K562 (cell line): ENCODE measurements at regions not wholly inside any gene's neighbourhood (a gene's known extent, or its start where the extent isn't known, plus 50 kb on each side); places are given as distances from the start of the nearest gene placed in this dataset.

Source experiments
- ATAC-seq: fragments of 200-7000 bp; cut with Tn5 transposase; 3 replicates; pipeline ENCODE4 v1.9.1; 2020; ENCODE audit warnings: moderate library complexity
- BruUV-seq: library from RNA; stranded (reverse); fragments of 400-500 nt; replicated peaks from 2 replicates; lab custom pipeline; 2021; lab: Mats Ljungman, UMichigan
- CTCF ChIA-PET: fragments of 300-600 bp; formaldehyde crosslinking; extraction: SDS; loops from one replicate; lab custom pipeline; 2021; ENCODE audit warnings: low intra/inter-chr PET ratio; lab: Yijun Ruan, JAX
- POLR2A ChIA-PET: fragments of 300-600, 350-650 bp; sonication (Branson Sonifier 250); formaldehyde crosslinking; extraction: SDS; loops from one replicate; lab custom pipeline; 2021; ENCODE audit warnings: antibody characterized with exemption, inconsistent platforms; lab: Yijun Ruan, JAX
- DNase-seq, 4 experiments: peaks; one replicate each; pipeline versions ENCODE4 v3.0.0 to v3.0.0-alpha.2; 2011 to 2018; ENCODE audit warnings: low spot score in 3 of 4, mixed read lengths in 3 of 4; ENCODE audit errors: extremely low read depth in 1 of 4
- FAIRE-seq: peaks from 2 replicates; lab custom pipeline; 2011; peaks lifted over from hg19 to GRCh38; lab: Jason Lieb, UNC
- H2AFZ ChIP-seq: 2 replicates; pipeline ENCODE4 v1.6.0; 2011; ENCODE audit warnings: low read depth, low read length, control low read depth, inconsistent platforms
- H3K27ac ChIP-seq: fragments of 200-600 bp; 3 replicates; pipeline ENCODE4 v1.8.0; 2011; ENCODE audit warnings: low read depth, mild to moderate bottlenecking, control low read depth, inconsistent platforms, low read length, moderate library complexity, mixed read lengths; ENCODE audit errors: extremely low read depth
- H3K27me3 ChIP-seq, 2 experiments: fragments of 300-600 bp in 1 of 2; 2 replicates in 1 of 2; 3 replicates in 1 of 2; pipeline versions ENCODE4 v1.6.0 to v1.8.0; 2011; ENCODE audit warnings: inconsistent platforms in 2 of 2, low read length in 2 of 2, mild to moderate bottlenecking in 1 of 2, mixed read lengths in 1 of 2, moderate library complexity in 1 of 2; ENCODE audit not compliant: control insufficient read depth in 2 of 2, insufficient read depth in 2 of 2
- H3K36me3 ChIP-seq: fragments of 300-600 bp; 3 replicates; pipeline ENCODE4 v1.8.0; 2011; ENCODE audit warnings: mild to moderate bottlenecking, low read length, inconsistent platforms; ENCODE audit not compliant: control insufficient read depth, insufficient read depth
- H3K4me1 ChIP-seq, 2 experiments: fragments of 200-600 bp in 1 of 2; replicated peaks in 1 of 2; 2 replicates in 1 of 2; 3 replicates in 1 of 2; pipeline versions ENCODE4 v1.5.1 to v1.8.0; 2011; ENCODE audit warnings: inconsistent platforms in 2 of 2, low read length in 2 of 2, mild to moderate bottlenecking in 1 of 2, mixed read lengths in 1 of 2, moderate library complexity in 1 of 2; ENCODE audit not compliant: control insufficient read depth in 2 of 2, insufficient read depth in 2 of 2
- H3K4me2 ChIP-seq: 2 replicates; pipeline ENCODE4 v1.6.1; 2011; ENCODE audit warnings: low read length, control low read depth, inconsistent platforms, mixed read lengths; ENCODE audit not compliant: insufficient read depth
- H3K4me3 ChIP-seq: fragments of 200-600 bp; sonication (generic), shearing (Covaris generic); 2 replicates; pipeline ENCODE4 v1.5.1; 2016; ENCODE audit warnings: control low read depth, inconsistent platforms
- H3K79me2 ChIP-seq: fragments of 200-600 bp; 3 replicates; pipeline ENCODE4 v1.8.0; 2011; ENCODE audit warnings: low read length, inconsistent platforms; ENCODE audit not compliant: control insufficient read depth, insufficient read depth
- H3K9ac ChIP-seq, 2 experiments: 2 replicates each; pipeline versions ENCODE4 v1.6.0 to v1.6.1; 2011; ENCODE audit warnings: low read depth in 2 of 2, low read length in 2 of 2, control low read depth in 1 of 2, inconsistent platforms in 1 of 2, mild to moderate bottlenecking in 1 of 2, mixed read lengths in 1 of 2; ENCODE audit not compliant: insufficient read depth in 1 of 2
- H3K9me1 ChIP-seq: one replicate; pipeline ENCODE4 v1.6.0; 2011; ENCODE audit warnings: inconsistent platforms, mild to moderate bottlenecking, low read length, moderate library complexity; ENCODE audit not compliant: control insufficient read depth, insufficient read depth
- H3K9me3 ChIP-seq: replicated peaks from 2 replicates; pipeline ENCODE4 v1.5.1; 2011; ENCODE audit warnings: low read depth, low read length, inconsistent platforms; ENCODE audit not compliant: control insufficient read depth, insufficient read depth
- H4K20me1 ChIP-seq: replicated peaks from 2 replicates; pipeline ENCODE4 v1.6.1; 2011; ENCODE audit warnings: low read length, inconsistent platforms, mixed read lengths; ENCODE audit not compliant: control insufficient read depth, insufficient read depth
- ARHGAP35 ChIP-seq: fragments of 450-650 bp; IDR thresholded peaks from 2 replicates; pipeline ENCODE4 v1.6.1; 2018; ENCODE audit not compliant: partially characterized antibody
- ELF4 ChIP-seq: fragments of 450-650 bp; formaldehyde crosslinking; IDR thresholded peaks from 2 replicates; pipeline ENCODE4 v1.4.0; 2022; ENCODE audit warnings: missing genetic modification characterization
- FIP1L1 ChIP-seq: fragments of 200-400 bp; formaldehyde crosslinking; IDR thresholded peaks from 2 replicates; pipeline ENCODE4 v1.6.1; 2018; ENCODE audit warnings: mild to moderate bottlenecking, low read depth, low read length; ENCODE audit not compliant: poor library complexity, severe bottlenecking
- FOXA1 ChIP-seq: fragments of 450-650 bp; IDR thresholded peaks from 2 replicates; pipeline ENCODE4 v1.6.1; 2016; ENCODE audit warnings: mild to moderate bottlenecking, borderline replicate concordance
- FOXJ3 ChIP-seq: sonication (generic); formaldehyde crosslinking; IDR thresholded peaks from 2 replicates; pipeline ENCODE4 v1.4.0; 2020; ENCODE audit warnings: mild to moderate bottlenecking, missing genetic modification reagents
- HMGXB4 ChIP-seq: sonication (generic); formaldehyde crosslinking; IDR thresholded peaks from 2 replicates; pipeline ENCODE4 v1.8.1; 2023; ENCODE audit warnings: mild to moderate bottlenecking, missing genetic modification reagents
- HOMEZ ChIP-seq: fragments of 250-450 bp; sonication (Bioruptor Pico); IDR thresholded peaks from 2 replicates; pipeline ENCODE4 v1.4.0; 2020; ENCODE audit warnings: mild to moderate bottlenecking, moderate library complexity
- MCM3 ChIP-seq: fragments of 450-650 bp; IDR thresholded peaks from 2 replicates; pipeline ENCODE4 v1.6.1; 2016
- MEF2D ChIP-seq: conservative IDR thresholded peaks from 2 replicates; pipeline ENCODE4 v1.6.1; 2016; ENCODE audit warnings: low read depth, missing genetic modification characterization, missing compliant biosample characterization
- NONO ChIP-seq, 2 experiments: fragments of 200-400 bp in 1 of 2; fragments of 450-650 bp in 1 of 2; formaldehyde crosslinking in 1 of 2; IDR thresholded peaks; 2 replicates each; pipeline ENCODE4 v1.6.1; 2017; ENCODE audit warnings: low read depth in 2 of 2, mild to moderate bottlenecking in 2 of 2, moderate library complexity in 2 of 2, low read length in 1 of 2
- PML ChIP-seq: IDR thresholded peaks from 2 replicates; pipeline ENCODE4 v1.6.1; 2012; ENCODE audit warnings: low read length, inconsistent platforms
- RREB1 ChIP-seq: fragments of 250-450 bp; sonication (Bioruptor Pico); IDR thresholded peaks from 2 replicates; pipeline ENCODE4 v1.4.0; 2020
- SREBF2 ChIP-seq: sonication (generic); formaldehyde crosslinking; IDR thresholded peaks from 2 replicates; pipeline ENCODE4 v1.4.0; 2020; ENCODE audit warnings: mild to moderate bottlenecking, missing genetic modification reagents
- SRSF3 ChIP-seq: fragments of 200-400 bp; formaldehyde crosslinking; IDR thresholded peaks from 2 replicates; pipeline ENCODE4 v1.6.1; 2016; ENCODE audit warnings: mild to moderate bottlenecking, low read length, moderate library complexity; ENCODE audit not compliant: insufficient read depth
- TSC22D4 ChIP-seq: fragments of 450-650 bp; IDR thresholded peaks from 2 replicates; pipeline ENCODE4 v1.6.1; 2016; ENCODE audit warnings: missing genetic modification characterization, missing biosample characterization, control low read depth
- WGBS: fragments of 100-300 bp; shearing (Covaris generic); methylation state at CpG from one replicate; pipeline ENCODE4 v1.1.6; 2016; ENCODE audit warnings: low coverage, mixed read lengths; ENCODE audit not compliant: insufficient coverage; ENCODE audit errors: missing lambda C conversion rate; 5-methylcytosine and 5-hydroxymethylcytosine counted together
- in situ Hi-C: fragments of 300-500 bp; cut with MboI; formaldehyde crosslinking; loops from 4 replicates; pipeline ENCODE4 v1.15.0; 2018; ENCODE audit warnings: inconsistent platforms, mixed read lengths
- intact Hi-C: fragments of 100-400 bp; cut with micrococcal nuclease; formaldehyde crosslinking; loops from 2 replicates; pipeline ENCODE4 v1.14.2; 2022

GRCh38 chr5:106801554-106801953 is 869.2 kb downstream of the EFNA5 start:
- H3K79me2 ChIP-seq, result no peaks in the 10 kb centered on the region
- no peaks in the 10 kb centered on the region for H3K36me3 ChIP-seq
- H3K9me3 ChIP-seq, result no peaks in the 10 kb centered on the region
- H3K4me2 ChIP-seq, result no peak overlapping the region
- 5% methylated on average over 3 of the region's 3 CpGs for WGBS
- no peaks in the 10 kb centered on the region for H3K9me1 ChIP-seq
- ATAC-seq (no peak), DNase-seq (no peak), FAIRE-seq (no peak)
- H2AFZ ChIP-seq, result no peak overlapping the region
- ChIA-PET CTCF (no interaction called here), POLR2A (no interaction called here)
- H4K20me1 ChIP-seq, result no peaks in the 10 kb centered on the region
- in situ Hi-C loops, result no loop called here
- H3K4me1 ChIP-seq, result no peaks in the 10 kb centered on the region
- H3K9ac ChIP-seq, result no peak overlapping the region
- no peak overlapping the region for H3K4me3 ChIP-seq
- no peak overlapping the region for H3K27ac ChIP-seq
- BruUV-seq, result no TSS peak
- intact Hi-C loops, result no loop called here
- no peaks in the 10 kb centered on the region for H3K27me3 ChIP-seq
- no peak for TF ChIP-seq TSC22D4 (tag)
- TF ChIP-seq FOXJ3 (CRISPR knock-in tag), result no peak
- TF ChIP-seq SRSF3, result no peak
- TF ChIP-seq FOXA1, result no peak
- no peak for TF ChIP-seq NONO (IDR thresholded peaks at IDR 0.05; ENCODE audit: low read depth in 2 of 2, low read length in 1 of 2)
- TF ChIP-seq PML, result no peak
- no peak for TF ChIP-seq ARHGAP35
- TF ChIP-seq MEF2D (tag), result no peak
- no peak for TF ChIP-seq ELF4
- TF ChIP-seq SREBF2 (CRISPR knock-in tag), result no peak
- TF ChIP-seq HMGXB4 (CRISPR knock-in tag), result no peak
- no peak for TF ChIP-seq FIP1L1
- TF ChIP-seq RREB1, result no peak
- no peak for TF ChIP-seq MCM3
- no peak for TF ChIP-seq HOMEZ
